Kidney glomerular epithelial cell (primary cell): ENCODE measurements at regions not wholly inside any gene's neighbourhood (a gene's known extent, or its start where the extent isn't known, plus 50 kb on each side); places are given as distances from the start of the nearest gene placed in this dataset.
A peak's percentile ranks its signal among the peaks of the same experiment; 100 is the strongest.

Experiments used
- DNase-seq: peaks from one replicate; lab custom pipeline; 2025; lab: John Stamatoyannopoulos, UW

DNA sequence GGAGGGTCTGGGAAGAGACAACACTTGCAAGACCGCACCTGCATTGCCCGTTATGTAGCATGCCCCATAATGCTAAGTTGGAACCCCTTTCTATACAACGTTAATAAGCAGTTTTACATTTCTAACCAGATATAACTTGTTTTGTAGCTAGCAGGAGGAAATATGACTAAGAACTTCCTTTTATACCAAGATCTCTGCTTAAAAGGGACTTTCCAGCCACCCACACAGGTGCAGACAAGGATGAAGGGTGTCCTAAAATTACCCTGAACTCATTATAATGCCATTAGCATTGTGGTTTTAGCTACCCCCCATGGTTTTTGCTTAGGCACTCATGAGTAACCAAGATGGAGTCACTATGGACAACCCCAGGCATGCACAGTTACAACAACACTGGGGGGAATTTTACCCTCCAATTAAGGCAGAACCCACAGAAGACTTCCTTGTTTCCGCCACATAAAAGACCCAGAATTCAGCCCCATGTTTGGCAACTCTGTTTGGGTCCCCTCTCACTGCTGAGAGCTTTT, 362.8 kb downstream of the CBLN2 start:
- DNase-seq: no peak

DNA sequence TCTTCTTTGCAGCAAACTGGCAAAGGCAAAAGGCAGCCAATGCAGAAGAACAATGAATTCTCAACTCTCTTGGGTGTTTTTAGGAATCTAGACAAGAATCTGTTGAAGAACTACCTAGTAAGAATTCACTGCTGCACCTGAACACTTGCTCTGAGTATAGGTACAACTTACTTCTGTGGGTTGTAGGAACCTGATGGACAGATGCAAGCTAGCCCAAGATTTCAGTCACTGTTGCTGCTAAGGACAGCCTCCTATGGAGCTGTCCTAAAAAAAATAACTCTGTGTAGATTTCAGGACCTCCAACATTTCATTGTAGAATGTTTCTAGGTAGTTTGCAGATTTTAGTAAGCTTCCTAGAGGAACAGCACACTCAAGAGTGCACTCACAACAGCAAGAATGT, 363.5 kb downstream of the CBLN2 start:
- DNase-seq: no peak

DNA sequence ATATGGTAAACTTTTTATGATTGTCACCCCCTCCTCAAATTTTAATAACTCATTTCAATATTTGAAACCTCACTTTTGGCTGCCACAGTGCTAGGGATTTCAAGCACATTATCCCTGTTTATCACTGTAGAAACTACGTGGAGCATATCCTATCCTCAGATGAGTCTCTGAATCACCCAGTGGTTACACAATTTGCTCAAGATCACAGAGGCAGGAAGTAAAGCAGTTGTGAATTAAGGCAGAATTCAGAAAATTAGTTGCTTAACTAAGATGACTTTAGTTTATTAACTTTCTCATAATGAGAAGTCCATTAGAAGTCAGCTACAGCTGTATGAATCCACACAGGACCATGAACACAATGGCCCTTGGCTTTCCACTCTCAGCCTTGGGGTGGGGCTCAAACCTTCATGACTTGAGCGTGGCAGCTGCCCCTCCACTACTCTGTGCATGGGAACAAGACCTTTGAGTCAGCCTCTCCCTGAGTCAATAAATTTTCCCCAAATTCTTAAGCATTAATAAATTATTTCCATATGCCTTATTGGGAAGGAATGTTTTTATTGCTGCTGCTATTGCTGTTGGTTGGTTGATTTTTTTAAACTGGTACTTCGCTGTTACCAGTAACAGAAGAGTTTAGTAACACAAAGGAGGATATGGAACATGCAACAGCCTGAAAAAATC, 369.0 kb downstream of the CBLN2 start:
- no peak for DNase-seq

DNA sequence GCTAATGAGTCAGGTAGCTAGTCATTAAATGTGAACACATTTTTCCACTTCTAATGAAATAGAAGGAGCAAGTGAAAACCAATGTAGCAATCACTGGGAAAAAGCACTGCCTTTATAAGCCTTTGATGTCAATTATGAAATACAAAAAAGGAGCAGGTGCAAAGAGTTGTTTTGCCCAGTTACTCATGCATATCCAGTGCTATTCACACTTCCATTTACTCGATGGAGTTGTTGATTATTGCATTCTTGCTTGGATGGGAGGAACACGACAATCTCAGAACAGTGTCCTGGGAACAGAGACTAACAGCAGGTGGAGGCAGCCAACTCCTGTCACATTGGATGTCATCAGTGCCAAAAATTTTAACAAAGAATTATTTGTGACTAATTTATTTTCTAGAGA, 372.5 kb downstream of the CBLN2 start:
- no peak for DNase-seq

DNA sequence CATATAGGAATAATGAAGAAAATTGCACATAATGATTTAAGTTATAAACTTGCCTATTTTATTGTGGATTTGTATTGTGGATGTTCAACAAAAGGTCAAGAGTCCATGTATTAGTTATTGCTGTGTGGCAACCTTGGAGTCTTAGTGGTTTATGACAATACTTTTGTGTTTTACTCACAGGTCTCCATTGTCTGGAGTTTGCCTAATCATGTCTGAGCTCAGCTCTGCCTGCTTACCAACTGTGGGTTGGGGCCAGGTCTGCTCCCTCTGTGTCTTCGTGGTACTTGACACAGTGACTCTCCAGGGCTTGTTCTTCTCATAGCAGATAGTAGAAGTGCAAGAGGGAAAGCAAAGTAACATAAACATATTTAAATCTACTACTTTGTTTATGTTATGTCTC, 382.5 kb downstream of the CBLN2 start:
- DNase-seq: no peak

DNA sequence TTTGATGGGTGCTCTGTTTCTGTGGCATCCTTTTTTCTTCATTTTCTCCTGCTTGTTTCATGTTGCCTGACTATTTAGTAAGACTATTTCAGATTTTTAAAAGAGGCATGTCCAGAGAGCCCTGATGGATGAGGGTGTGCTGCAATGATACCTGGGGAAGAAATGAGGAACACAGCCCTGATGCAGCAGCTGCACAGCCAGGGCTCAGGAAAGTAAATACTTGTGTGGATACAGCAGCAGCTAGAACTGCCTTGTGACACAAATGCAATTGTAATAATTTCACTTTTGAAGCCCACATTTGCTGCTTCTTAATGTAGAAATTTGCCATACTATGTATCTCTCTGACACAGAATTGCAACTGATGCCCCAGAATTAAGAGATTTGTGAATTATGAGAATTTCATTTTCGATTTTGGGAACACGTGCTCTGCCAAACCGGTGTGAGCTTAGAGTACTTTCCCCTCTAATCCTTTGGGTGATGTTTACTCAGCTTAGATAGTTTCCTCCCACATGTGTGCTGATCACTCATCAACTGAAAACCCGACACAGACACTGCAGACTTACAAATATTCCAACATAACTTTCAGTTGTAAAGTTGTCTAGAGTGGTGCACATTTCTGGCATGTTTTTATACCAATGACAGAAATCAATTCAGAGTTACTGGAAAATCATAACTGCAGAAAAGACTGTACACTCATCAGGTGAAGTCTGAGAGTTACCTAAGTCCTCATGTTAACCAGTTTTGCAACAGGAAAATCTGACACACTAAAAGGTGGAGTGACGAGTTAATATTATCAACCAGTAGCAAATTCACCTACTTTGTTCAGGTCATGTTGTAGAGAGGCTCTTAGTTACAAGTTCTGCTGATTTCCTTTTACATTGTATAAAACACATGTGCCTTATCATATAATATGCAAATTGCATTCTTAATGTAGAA, 383.4 kb downstream of the CBLN2 start:
- no peak for DNase-seq

DNA sequence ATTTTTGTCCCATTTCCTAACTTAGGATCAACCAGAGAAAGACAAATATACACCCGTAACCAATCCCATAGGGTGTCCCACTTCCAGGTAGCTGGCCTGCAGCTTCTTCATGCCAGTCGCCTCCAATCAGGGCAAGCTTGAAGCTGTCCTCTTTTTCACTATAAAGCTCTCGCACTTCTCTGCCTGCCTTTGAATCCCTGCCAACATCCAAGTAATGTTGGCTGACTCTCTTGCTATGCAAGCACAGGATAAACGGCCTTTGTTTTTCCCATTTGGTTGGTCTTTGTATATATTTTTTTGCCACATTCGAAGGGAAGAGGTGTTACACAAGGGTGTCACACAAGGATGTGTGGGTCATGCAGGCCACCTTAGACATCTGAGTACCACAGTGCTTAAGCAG, 388.8 kb downstream of the CBLN2 start:
- DNase-seq: no peak

DNA sequence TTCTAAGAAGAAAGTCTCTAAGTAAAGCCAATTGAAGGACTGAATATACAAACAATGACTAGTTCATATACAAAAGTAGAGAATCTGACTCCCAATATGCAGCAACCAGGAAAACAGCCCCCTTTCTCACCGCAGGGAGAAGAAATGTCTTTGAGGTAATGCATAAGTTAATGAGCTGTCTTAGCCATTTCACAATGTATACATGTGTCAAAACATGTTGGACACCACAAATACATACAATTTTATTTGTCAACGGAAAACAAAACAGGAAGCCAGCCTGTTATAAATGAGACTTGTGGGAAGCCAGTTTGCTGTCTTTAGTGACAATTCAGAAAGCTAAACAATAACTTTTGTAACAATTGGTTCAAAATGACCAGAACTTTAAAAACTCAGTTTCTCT, 389.2 kb downstream of the CBLN2 start:
- DNase-seq: no peak

DNA sequence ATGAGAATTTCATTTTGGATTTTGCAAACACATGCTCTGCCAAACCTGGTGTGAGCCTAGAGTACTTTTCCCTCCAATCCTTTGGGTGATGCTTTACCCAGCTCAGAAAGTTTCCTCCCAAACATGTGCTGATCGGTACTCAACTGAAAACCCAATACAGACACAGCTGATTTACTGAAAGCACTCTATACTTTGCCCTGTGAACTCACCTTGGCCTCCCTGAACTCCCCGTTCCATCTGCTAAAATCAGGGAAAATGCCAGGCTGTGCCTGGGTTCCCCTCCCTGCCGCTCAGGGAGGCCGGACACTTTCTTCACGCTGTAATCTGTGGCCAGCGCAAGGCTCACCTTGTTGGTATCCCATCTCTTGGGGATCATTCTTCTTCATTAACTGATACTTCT, 391.2 kb downstream of the CBLN2 start:
- DNase-seq: no peak

DNA sequence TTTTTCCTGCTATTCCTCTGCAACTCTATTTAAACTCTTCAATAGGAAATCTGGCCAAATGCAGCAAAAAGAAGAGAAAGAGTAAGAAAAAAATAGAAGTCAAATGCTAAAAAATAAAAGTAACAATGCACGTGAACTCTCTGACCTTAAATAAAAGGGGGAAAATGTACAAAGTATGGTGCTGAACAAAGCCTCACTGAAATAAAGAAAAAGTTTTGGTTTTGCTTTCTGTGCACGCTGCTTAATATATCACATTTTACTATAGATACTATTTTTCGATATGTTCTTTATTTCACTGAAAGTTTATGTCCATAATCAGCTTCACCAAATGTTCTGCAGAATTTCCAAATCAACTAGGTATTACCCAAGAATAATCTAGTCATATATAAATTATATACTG, 396.3 kb downstream of the CBLN2 start:
- DNase-seq: no peak

DNA sequence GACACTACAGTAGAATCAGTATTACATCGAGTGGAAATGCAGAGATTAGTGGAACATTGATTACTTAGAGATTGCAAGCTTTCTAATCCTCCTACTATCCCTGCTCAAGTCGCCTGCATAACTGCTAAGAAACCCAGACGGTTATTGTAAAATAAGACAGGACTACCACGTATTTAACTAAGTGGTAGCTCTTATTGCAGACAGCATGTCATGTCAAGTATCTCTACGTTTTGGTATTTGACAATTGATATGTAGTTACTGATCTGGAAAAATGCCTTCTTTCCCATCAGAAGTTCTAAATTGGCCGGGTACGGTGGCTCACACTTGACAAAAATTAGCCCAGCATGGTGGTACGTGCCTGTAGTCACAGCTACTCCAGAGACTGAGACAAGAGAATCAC, 404.1 kb downstream of the CBLN2 start:
- no peak for DNase-seq

DNA sequence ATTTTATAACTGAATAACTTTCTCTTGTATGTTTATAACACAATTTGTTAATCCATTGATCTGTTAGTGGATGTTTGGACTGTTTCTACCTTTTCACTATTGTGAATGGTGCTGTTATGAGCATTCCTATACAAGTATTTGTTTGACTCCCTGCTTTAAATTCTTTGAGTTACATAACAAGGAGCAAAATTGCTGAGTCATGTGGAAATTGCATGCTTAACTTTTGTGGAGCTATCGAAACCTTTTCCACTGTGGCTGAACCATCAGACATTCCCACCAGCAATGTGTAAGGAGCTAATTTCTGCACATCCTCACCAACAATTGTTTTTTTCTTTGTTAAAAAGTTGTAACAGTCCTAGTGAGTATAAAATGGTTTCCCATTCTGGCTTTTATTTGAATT, 415.5 kb downstream of the CBLN2 start:
- no peak for DNase-seq

DNA sequence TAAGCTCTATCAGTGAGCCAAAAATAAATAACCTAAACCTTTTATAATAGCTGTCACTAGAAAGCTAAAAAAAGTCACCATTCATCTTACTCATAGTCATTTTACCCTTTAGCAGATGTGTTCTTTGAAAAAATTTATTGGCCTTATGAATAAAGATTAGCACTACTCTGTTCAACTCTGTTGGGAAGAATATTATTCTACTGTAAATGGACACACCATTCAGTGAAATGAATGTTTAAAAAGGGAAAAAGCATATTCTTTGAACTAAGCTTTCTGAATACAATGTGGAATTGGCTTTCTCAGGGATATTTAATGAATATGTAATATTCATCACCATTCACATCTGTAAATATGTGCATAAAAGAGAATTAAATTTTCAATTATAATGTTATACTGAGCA, 422.0 kb downstream of the CBLN2 start:
- DNase-seq: no peak

DNA sequence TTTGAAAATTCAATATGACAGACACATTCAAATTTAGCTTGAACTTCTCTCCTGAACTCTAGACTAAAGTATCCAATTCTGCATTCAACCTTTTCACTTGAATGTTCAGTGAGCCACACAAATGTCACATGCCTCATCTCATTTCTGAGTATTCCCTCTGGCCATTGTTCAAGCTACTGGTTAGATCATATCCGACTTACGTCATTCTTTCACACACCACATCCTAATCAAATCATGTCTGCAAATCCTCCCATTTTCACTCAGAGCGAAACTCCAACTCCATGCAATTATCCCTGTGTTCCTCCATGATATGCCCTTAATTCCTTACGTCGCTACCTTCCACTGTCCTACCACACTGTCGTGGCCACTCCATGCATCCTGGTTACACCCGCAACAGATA, 425.1 kb downstream of the CBLN2 start:
- no peak for DNase-seq

DNA sequence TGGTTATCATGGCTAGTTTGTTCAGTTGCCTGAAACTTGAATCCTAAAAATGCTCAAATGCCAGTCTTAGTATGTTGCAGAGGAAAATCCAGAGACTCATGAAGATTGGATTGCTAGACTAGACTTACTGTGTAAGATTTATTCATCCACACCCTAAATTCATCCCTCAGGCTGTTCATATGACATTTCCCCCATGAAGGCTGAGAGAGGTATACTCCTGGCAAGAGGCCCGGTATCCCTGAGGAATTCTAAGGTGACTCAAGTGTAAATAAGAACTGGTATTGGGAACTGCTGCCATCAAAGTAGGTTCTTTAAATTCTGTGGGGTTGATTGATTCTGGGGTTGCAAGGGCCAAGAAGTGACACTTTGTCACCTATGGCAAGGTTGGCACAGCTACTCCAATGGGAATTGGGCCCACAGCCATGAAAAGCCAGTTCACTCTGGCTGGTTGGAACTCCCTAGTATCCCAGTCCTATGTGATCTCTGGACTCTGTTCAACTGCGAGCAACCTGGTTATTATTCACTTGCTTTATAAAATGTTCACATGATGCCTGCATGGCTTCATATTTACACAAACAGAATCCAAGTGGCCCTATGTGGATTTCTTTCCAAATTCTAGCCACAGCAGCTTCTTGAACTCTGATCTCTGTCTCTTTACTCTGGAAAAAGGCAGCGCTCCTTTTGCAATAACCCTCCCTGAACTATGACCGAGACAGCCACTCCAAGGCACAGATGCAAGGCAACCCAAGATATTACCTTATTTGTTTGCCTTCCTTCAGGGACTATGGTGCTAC, 429.1 kb downstream of the CBLN2 start:
- no peak for DNase-seq

DNA sequence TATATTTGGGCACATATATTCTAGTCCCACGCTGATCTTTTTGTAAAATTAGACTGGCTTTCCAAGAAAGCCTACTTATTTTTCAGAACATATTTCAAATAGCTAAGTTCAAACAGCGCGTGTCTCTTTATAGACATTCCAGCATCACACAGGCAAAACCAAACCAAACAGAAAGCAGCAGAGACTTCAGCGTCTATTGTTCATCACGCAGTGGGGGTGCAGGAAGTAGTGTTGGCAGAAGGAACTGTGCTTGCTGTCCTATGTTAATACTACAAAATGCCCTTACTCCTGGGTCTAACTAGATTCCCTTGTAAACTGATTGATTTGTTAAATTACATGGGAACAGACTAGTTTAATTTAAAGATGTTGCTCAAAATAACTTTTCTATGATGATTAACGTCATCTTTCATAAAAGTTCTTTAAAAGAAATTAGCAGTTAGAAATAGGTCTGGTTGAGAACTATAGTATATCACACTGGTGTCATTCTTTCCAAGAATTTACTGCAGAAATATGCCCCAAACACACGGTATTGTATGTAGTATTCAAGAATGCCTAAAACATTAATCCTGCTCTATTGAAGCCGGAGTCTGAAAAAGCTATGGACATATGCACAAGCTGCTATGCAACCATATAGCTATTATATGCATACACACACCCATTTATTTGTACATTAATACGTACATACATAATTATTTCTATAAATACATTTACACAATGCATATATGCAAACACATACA, 436.3 kb downstream of the CBLN2 start:
- peak; percentile 59 for DNase-seq

DNA sequence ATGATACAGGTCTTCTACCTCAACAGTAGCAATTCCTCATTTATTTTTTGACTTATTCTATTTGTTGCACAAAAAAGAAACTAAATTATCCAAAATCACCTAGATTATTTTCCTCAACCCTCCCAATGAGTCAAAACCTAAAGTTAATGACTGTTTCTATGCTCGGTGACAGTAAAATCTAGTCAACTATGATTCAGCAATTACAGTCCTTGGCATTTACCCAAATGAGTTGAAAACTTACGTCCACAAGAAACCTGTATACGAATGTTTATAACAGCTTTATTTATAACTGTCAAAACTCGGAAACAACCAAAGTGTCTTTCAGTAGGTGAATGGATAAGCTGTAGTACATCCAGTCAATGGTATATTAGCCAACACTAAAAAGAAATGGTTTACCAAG, 439.3 kb downstream of the CBLN2 start:
- DNase-seq: no peak

DNA sequence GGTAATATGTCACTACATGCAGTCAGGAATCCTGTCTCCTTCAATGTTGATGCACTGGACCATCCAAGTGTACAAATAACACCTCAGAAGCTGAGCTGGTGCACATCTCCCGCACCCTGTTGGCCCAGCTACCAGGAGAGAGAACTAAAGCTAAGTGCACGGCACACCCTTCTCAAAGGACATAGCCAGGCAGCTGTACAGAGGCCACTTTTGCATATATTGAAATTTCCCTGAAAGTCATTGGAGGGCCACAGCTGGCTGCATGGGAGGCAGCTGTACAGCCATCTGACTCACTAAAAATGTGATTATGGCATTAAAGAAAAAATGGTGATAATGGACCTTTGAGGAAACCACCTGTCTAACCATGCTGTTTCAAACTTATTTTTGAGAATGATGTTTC, 441.7 kb downstream of the CBLN2 start:
- no peak for DNase-seq

DNA sequence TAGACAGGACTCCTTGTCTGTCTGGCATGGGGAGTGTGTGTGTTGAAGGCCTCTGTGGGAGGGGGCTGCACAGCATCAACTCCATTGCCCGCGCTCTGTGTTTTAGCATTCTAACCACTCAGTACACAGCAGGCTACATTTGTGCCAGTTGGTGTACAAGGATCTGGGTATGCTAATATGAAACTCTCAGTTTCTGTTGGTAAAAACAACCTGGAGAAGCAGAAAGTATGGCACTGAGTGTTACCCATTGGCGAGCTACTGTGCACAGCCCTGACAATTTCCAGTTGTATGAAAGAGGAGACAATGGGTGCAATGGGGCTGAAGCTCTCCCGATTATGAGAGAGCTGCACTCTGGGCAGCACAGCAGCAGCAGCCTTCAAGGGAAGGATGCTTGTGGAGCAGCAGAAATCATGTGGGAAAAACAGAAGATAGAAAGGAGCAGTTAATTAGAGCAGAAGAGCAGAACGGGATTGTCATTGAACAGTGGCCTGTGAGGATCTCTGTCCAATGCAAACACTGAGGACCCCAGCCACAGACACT, 443.6 kb downstream of the CBLN2 start:
- no peak for DNase-seq

DNA sequence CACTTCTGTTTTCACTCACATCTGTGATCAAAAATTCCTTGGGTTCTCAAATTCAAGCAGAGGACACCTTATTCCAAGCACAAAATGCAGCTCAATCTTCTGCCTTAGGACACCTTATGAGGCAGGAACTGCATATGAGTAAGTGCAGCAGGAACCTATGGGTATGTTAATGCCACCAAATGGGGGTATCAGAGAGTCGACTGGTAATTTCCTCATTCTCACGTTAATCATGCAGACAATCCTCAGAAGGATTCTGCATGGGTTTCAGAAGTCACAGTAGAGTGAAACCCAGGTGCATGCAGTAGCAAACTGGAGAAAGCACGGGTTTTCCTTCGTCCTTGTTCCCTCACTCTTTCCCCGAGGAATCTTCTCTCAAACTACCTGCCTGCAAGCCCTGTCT, 452.8 kb downstream of the CBLN2 start:
- no peak for DNase-seq

DNA sequence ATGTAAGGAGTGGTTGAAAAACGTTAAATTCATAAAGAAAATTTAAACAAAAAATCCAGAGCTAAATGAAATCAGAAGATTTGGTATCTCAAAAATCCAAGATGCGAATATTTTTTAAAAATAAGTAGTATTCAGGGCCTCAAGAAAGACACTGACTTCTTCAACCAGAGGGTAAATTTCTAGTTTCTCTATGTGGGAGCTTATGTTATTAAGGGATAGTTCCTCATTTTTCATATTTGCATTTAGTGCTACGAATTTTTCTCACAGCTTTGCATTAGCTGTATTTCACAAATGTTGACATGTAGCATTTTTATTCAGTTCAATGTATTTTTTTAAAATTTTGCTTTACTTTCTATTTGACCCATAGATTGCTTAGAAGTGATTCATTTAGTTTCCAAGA, 454.7 kb downstream of the CBLN2 start:
- no peak for DNase-seq

DNA sequence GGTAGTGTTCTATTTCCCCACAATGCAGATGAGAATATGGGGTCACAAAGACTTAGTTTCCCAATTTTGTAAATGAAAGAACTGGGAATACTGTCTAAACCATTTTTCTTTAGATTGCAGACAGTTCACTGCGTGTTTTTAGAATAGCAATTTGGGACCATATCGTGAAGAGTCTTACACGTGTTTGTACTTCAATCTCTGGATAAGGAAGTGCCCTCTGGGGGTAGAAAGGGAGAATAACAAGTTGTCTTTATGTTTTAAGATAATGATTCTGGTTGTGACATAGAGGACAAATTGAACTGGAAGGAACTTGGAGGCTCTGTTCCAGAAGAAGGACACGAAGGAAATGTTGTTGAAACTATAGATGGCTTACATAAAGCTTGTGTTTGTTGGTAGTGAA, 457.7 kb downstream of the CBLN2 start:
- peak; percentile 9 for DNase-seq
